Transverse colon (tissue), 4 donors: ENCODE measurements at regions not wholly inside any gene's neighbourhood (a gene's known extent, or its start where the extent isn't known, plus 50 kb on each side); places are given as distances from the start of the nearest gene placed in this dataset.
"Not testable (repeated sequence)": the region's sequence is repeated elsewhere in the genome, so short reads cannot be mapped to it uniquely, and the experiment has no call there.

Source experiments
- DNase-seq: peaks from one replicate; pipeline ENCODE4 v3.0.0-alpha.2; 2019
- H3K27ac ChIP-seq, 4 donors: fragments of 200-600 bp; sonication (generic); 2 replicates each; pipeline ENCODE4 v1.5.1; 2016 to 2018; ENCODE audit warnings: inconsistent platforms in 4 of 4
- H3K27me3 ChIP-seq: fragments of 200-600 bp; sonication (generic); 2 replicates; pipeline ENCODE4 v1.5.1; 2017; ENCODE audit warnings: inconsistent platforms
- H3K36me3 ChIP-seq, 4 donors: fragments of 200-600 bp; sonication (generic); 2 replicates each; pipeline ENCODE4 v1.5.1; 2017 to 2019; ENCODE audit warnings: inconsistent platforms in 4 of 4
- H3K4me1 ChIP-seq, 4 donors: fragments of 200-600 bp; sonication (generic); 2 replicates each; pipeline ENCODE4 v1.5.1; 2017 to 2020; ENCODE audit warnings: inconsistent platforms in 4 of 4
- H3K4me3 ChIP-seq, 4 donors: fragments of 200-600 bp; sonication (generic); 1 replicate in 1 of 4; 2 replicates in 3 of 4; pipeline versions ENCODE4 v1.5.1 to v1.6.1; 2017 to 2019; ENCODE audit warnings: inconsistent platforms in 4 of 4
- H3K9me3 ChIP-seq, 2 donors: fragments of 200-600 bp; sonication (generic); 2 replicates each; pipeline ENCODE4 v1.5.1; 2017 to 2019; ENCODE audit warnings: inconsistent platforms in 2 of 2
- EP300 ChIP-seq: sonication (generic); formaldehyde crosslinking; IDR thresholded peaks from one replicate; pipeline ENCODE4 v1.6.1; 2017; ENCODE audit warnings: antibody characterized with exemption, low read depth
- POLR2A ChIP-seq: fragments of 450-650 bp; IDR thresholded peaks from one replicate; pipeline ENCODE4 v1.6.1; 2016; ENCODE audit warnings: antibody characterized with exemption, mild to moderate bottlenecking, moderate library complexity
- POLR2AphosphoS5 ChIP-seq, 3 donors: sonication (generic); formaldehyde crosslinking; IDR thresholded peaks; one replicate each; pipeline ENCODE4 v1.6.1; 2016; ENCODE audit warnings: antibody characterized with exemption in 3 of 3
- WGBS, 2 donors: methylation state at CpG; one replicate each; pipeline ENCODE4 v1.1.5; 2018; ENCODE audit warnings: low coverage in 1 of 2; 5-methylcytosine and 5-hydroxymethylcytosine counted together
- in situ Hi-C, 4 donors: fragments of 200-750 bp; cut with MboI; loops; one replicate each; pipeline versions ENCODE4 v1.15.0 to v1.15.1; 2017; ENCODE audit warnings: low sequenced_read_pairs in 3 of 4, low pct_ligation_motif_present in 1 of 4, low pct_unique_long_range_greater_than_20kb in 1 of 4
- intact Hi-C: fragments of 100-400 bp; cut with DNase I; formaldehyde crosslinking; loops from one replicate; pipeline ENCODE4 v1.15.1; 2023; ENCODE audit warnings: low total_unique reads
- TF ChIP-seq, protein P1 (sequence below), 5 experiments: fragments of 200-600 bp in 3 of 5; fragments of 450-650 bp in 2 of 5; sonication (generic) in 3 of 5; IDR thresholded peaks; 1 replicate in 2 of 5; 2 replicates in 3 of 5; pipeline ENCODE4 v1.5.1; 2016 to 2017; ENCODE audit warnings: antibody characterized with exemption in 5 of 5, inconsistent platforms in 3 of 5, mild to moderate bottlenecking in 2 of 5, moderate library complexity in 1 of 5

DNA sequence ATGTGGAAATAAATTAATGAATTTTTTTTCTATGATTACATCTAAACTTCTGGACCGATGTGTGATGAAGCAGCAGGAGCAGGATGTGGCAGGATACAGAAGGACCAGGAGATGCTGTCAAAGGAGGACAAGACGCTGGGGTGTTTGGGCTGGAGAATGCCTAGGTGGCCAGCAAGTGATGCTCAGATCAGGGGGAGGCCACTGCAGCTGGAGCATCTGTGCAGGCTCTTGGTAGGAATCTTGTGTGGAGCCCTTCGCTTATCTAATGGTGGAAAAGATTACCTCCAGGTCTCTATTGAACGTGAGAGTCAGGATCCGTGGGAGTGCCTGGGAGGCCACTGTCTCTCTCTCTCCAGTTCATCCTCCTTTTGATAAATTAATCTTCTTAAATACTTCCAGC, 79.8 kb downstream of the MRPL36 start:
- no peak for TF ChIP-seq POLR2A
- no peak for TF ChIP-seq EP300
- TF ChIP-seq, protein P1, sequence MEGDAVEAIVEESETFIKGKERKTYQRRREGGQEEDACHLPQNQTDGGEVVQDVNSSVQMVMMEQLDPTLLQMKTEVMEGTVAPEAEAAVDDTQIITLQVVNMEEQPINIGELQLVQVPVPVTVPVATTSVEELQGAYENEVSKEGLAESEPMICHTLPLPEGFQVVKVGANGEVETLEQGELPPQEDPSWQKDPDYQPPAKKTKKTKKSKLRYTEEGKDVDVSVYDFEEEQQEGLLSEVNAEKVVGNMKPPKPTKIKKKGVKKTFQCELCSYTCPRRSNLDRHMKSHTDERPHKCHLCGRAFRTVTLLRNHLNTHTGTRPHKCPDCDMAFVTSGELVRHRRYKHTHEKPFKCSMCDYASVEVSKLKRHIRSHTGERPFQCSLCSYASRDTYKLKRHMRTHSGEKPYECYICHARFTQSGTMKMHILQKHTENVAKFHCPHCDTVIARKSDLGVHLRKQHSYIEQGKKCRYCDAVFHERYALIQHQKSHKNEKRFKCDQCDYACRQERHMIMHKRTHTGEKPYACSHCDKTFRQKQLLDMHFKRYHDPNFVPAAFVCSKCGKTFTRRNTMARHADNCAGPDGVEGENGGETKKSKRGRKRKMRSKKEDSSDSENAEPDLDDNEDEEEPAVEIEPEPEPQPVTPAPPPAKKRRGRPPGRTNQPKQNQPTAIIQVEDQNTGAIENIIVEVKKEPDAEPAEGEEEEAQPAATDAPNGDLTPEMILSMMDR (IDR thresholded peaks at IDR 0.05): no peak
- no peak for TF ChIP-seq POLR2AphosphoS5 (IDR thresholded peaks at IDR 0.05)
- WGBS, 2 donors: 58% methylated on average over 5 of the region's 5 CpGs; no CpG with 5 or more reads in 1 of the 2 donors
- no peak for DNase-seq
- Histone ChIP-seq H3K27ac (no peak overlapping the region), H3K27me3 (no peaks in the 10 kb centered on the region), H3K4me3 (no peak overlapping the region), H3K36me3 (no peaks in the 10 kb centered on the region), H3K4me1 (no peaks in the 10 kb centered on the region), H3K9me3 (peaks cover 11 to 16% of the 10 kb centered on the region in 2 donors)
- in situ Hi-C loops: no loop called here
- intact Hi-C loops: no loop called here

DNA sequence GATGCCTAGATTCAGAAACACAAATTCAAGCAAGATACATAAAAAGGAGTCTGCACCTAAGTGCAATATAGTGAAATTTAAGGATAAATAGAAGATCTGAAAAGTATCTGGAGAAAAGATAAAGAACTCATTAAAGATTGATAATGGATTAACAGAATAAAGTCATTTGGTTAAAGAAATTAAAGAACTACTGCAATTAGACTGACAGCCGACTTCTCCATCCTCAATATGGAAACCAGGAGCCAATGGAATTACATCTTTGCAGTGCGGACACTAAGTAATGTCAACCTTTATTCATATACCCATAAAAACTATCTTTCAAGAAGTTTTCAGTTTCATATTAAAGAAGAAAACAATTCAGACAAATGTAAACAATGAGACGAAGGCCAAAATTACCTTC, 81.0 kb downstream of the MRPL36 start:
- Histone ChIP-seq H3K9me3 (peaks cover 11 to 16% of the 10 kb centered on the region in 2 donors), H3K27ac (no peak overlapping the region), H3K4me3 (no peak overlapping the region), H3K27me3 (no peaks in the 10 kb centered on the region), H3K4me1 (no peaks in the 10 kb centered on the region), H3K36me3 (no peaks in the 10 kb centered on the region)
- no peak for DNase-seq
- TF ChIP-seq POLR2AphosphoS5 (IDR thresholded peaks at IDR 0.05): no peak
- in situ Hi-C loops (no loop called here), intact Hi-C loops (no loop called here)
- 58 to 77% methylated on average over 3 of the region's 3 CpGs for WGBS, 2 donors

DNA sequence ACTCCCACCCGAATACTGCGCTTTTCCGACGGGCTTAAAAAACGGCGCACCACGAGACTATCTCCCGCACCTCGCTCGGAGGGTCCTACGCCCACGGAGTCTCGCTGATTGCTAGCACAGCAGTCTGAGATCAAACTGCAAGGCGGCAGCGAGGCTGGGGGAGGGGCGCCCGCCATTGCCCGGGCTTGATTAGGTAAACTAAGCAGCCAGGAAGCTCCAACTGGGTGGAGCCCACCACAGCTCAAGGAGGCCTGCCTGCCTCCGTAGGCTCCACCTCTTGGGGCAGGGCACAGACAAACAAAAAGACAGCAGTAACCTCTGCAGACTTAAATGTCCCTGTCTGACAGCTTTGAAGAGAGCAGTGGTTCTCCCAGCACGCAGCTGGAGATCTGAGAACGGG, 89.5 kb downstream of the MRPL36 start:
- in situ Hi-C loops, H3K27ac ChIP-seq, H3K4me1 ChIP-seq, H3K4me3 ChIP-seq, H3K9me3 ChIP-seq, DNase-seq, H3K36me3 ChIP-seq, intact Hi-C loops: not testable (repeated sequence)
- H3K27me3 ChIP-seq: peaks cover 24% of the 10 kb centered on the region
- WGBS, 2 donors: 2% methylated on average over 7 of the region's 21 CpGs; no CpG with 5 or more reads in 1 of the 2 donors

DNA sequence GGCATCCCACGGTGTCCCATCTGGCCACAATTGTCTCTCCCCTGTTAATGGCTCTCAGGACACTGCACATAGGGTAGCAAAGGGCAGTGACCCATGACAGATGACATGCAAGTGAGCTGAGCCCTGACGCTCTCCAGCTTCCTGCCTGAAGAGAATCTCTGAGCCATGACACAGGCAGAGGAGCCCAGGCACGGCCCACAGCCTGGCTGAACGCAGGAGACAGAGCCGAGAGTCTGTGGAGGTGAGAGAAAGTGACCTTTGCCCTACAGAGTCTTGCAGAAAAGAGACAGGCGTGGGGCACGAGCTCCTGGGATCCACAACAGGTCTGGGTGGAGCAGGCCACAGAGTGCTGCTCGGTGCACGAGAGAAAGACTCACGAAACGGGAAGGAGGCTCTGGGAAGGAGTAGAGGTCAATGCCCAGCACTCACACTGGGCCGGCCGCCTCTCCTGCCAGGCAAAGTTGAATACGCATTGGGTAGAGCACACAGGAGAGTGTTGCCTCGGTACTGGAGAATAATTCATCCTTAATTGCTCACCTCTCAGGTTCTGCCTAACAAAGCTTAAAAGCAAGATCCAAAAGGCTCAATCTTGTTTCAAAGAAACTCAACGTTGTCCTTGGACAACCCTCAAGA, 90.3 kb downstream of the MRPL36 start:
- H3K4me1 ChIP-seq: no peaks in the 10 kb centered on the region
- H3K36me3 ChIP-seq: no peaks in the 10 kb centered on the region
- in situ Hi-C loops (no loop called here), intact Hi-C loops (no loop called here)
- no peak overlapping the region for H3K27ac ChIP-seq
- no peak for DNase-seq
- peaks cover 24% of the 10 kb centered on the region for H3K27me3 ChIP-seq
- WGBS, 2 donors: 41% methylated on average over 16 of the region's 16 CpGs; no CpG with 5 or more reads in 1 of the 2 donors
- no peak for TF ChIP-seq EP300
- no peak for TF ChIP-seq POLR2A
- TF ChIP-seq, protein P1 (IDR thresholded peaks at IDR 0.05): no peak
- no peak for TF ChIP-seq POLR2AphosphoS5 (IDR thresholded peaks at IDR 0.05)
- H3K4me3 ChIP-seq: no peak overlapping the region
- H3K9me3 ChIP-seq: no peaks in the 10 kb centered on the region

DNA sequence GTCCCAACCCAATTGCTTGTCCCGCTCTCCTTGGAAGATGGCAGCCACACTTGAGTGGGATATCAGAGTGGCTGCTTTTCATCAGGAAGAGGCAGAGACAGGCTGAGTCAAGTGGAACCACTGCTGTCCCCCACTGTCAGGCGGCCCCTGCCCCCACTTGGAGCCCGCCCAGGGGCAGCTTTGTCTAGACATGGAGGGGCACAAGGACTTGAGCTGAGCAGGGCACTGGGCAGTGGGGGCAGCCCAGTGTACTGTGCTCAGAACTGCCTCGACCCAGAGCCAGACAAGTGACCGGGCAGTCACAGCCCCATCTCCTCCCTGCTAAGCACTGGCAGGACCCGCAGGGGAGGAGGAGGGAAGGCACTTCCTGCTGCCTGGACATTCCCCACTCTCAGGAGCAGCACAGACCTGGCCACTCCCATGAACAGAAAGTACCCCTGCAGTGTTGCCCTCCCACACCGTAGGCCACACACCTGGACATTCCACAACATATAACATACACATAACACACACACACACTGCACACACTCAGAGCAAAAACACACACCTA, 91.0 kb downstream of the MRPL36 start:
- intact Hi-C loops: no loop called here
- WGBS, 2 donors: 70% methylated on average over 7 of the region's 7 CpGs; no CpG with 5 or more reads in 1 of the 2 donors

More for the DNA sequence above, 91.0 kb downstream of the MRPL36 start:
- Histone ChIP-seq H3K27me3 (peaks cover 24% of the 10 kb centered on the region), H3K9me3 (no peaks in the 10 kb centered on the region), H3K36me3 (no peaks in the 10 kb centered on the region), H3K4me3 (no peak overlapping the region), H3K27ac (no peak overlapping the region), H3K4me1 (no peaks in the 10 kb centered on the region)
- in situ Hi-C loops: no loop called here
- TF ChIP-seq POLR2AphosphoS5 (IDR thresholded peaks at IDR 0.05): no peak
- TF ChIP-seq, protein P1 (IDR thresholded peaks at IDR 0.05): no peak
- TF ChIP-seq EP300: no peak
- no peak for TF ChIP-seq POLR2A
- no peak for DNase-seq
